Nephron (organoid): ENCODE measurements at regions not wholly inside any gene's neighbourhood (a gene's known extent, or its start where the extent isn't known, plus 50 kb on each side); places are given as distances from the start of the nearest gene placed in this dataset.

Experiments
- H3K27ac Mint-ChIP-seq, 3 experiments: 2 replicates each; pipeline ENCODE4 v1.8.0; 2020; ENCODE audit warnings: mixed read lengths in 3 of 3, mild to moderate bottlenecking in 2 of 3, moderate library complexity in 1 of 3
- H3K27me3 Mint-ChIP-seq: 2 replicates; pipeline ENCODE4 v1.8.0; 2021; ENCODE audit warnings: low read depth, mild to moderate bottlenecking, moderate library complexity, mixed read lengths
- H3K36me3 Mint-ChIP-seq: 2 replicates; pipeline ENCODE4 v1.8.0; 2020; ENCODE audit warnings: low read depth, mixed read lengths
- H3K4me1 Mint-ChIP-seq: 2 replicates; pipeline ENCODE4 v1.8.0; 2020; ENCODE audit warnings: mixed read lengths
- H3K4me3 Mint-ChIP-seq, 3 experiments: 2 replicates each; pipeline ENCODE4 v1.8.0; 2020; ENCODE audit warnings: mild to moderate bottlenecking in 3 of 3, mixed read lengths in 3 of 3, moderate library complexity in 2 of 3
- H3K9me3 Mint-ChIP-seq: 2 replicates; pipeline ENCODE4 v1.8.0; 2020; ENCODE audit warnings: mixed read lengths
- CTCF ChIP-seq, 3 experiments: fragments of 200-600 bp; sonication (generic); IDR thresholded peaks; one replicate each; pipeline ENCODE4 v1.5.0; 2021; ENCODE audit warnings: antibody characterized with exemption in 3 of 3; ENCODE audit not compliant: unreplicated experiment in 3 of 3

- Mint-ChIP-seq H3K27me3 (peaks cover 3% of the 10 kb centered on the region), H3K4me3 (no peak overlapping the region), H3K36me3 (no peaks in the 10 kb centered on the region), H3K4me1 (no peaks in the 10 kb centered on the region), H3K9me3 (peaks cover 31% of the 10 kb centered on the region), H3K27ac (no peak overlapping the region)
- no peak for TF ChIP-seq CTCF (IDR thresholded peaks at IDR 0.05; ENCODE audit: unreplicated experiment in 3 of 3)
Observed at GRCh38 chr6:135647521-135647920, 150.0 kb upstream of the AHI1 start.

- no peaks in the 10 kb centered on the region for H3K36me3 Mint-ChIP-seq
- H3K9me3 Mint-ChIP-seq = peaks cover 38% of the 10 kb centered on the region
- H3K4me1 Mint-ChIP-seq = no peaks in the 10 kb centered on the region
- no peak overlapping the region for H3K27ac Mint-ChIP-seq
- H3K4me3 Mint-ChIP-seq = no peak overlapping the region
- peaks cover 3% of the 10 kb centered on the region for H3K27me3 Mint-ChIP-seq
- TF ChIP-seq CTCF (IDR thresholded peaks at IDR 0.05; ENCODE audit: unreplicated experiment in 3 of 3) = no peak
Observed at GRCh38 chr6:135651964-135652755, 154.6 kb upstream of the AHI1 start.

- H3K36me3 Mint-ChIP-seq = no peaks in the 10 kb centered on the region
- H3K27me3 Mint-ChIP-seq = no peaks in the 10 kb centered on the region
- no peak for TF ChIP-seq CTCF (IDR thresholded peaks at IDR 0.05; ENCODE audit: unreplicated experiment in 3 of 3)
- no peaks in the 10 kb centered on the region for H3K4me1 Mint-ChIP-seq
- H3K9me3 Mint-ChIP-seq = peaks cover 30% of the 10 kb centered on the region
- H3K27ac Mint-ChIP-seq = no peak overlapping the region
- no peak overlapping the region for H3K4me3 Mint-ChIP-seq
Observed at GRCh38 chr6:135655055-135655454, 157.5 kb upstream of the AHI1 start.

- no peaks in the 10 kb centered on the region for H3K27me3 Mint-ChIP-seq
- H3K4me1 Mint-ChIP-seq = no peaks in the 10 kb centered on the region
- no peaks in the 10 kb centered on the region for H3K36me3 Mint-ChIP-seq
- H3K27ac Mint-ChIP-seq = no peak overlapping the region
- H3K9me3 Mint-ChIP-seq = peaks cover 31% of the 10 kb centered on the region
- TF ChIP-seq CTCF (IDR thresholded peaks at IDR 0.05; ENCODE audit: unreplicated experiment in 3 of 3) = no peak
- no peak overlapping the region for H3K4me3 Mint-ChIP-seq
Observed at GRCh38 chr6:135657207-135657606, 159.7 kb upstream of the AHI1 start.

- H3K4me3 Mint-ChIP-seq = no peak overlapping the region
- peaks cover 38% of the 10 kb centered on the region for H3K9me3 Mint-ChIP-seq
- H3K27ac Mint-ChIP-seq = no peak overlapping the region
- no peak for TF ChIP-seq CTCF (IDR thresholded peaks at IDR 0.05; ENCODE audit: unreplicated experiment in 3 of 3)
- no peaks in the 10 kb centered on the region for H3K4me1 Mint-ChIP-seq
- H3K36me3 Mint-ChIP-seq = no peaks in the 10 kb centered on the region
- H3K27me3 Mint-ChIP-seq = no peaks in the 10 kb centered on the region
Observed at GRCh38 chr6:135658481-135658880, 160.9 kb upstream of the AHI1 start.

- Mint-ChIP-seq H3K36me3 (no peaks in the 10 kb centered on the region), H3K4me1 (no peaks in the 10 kb centered on the region), H3K4me3 (no peak overlapping the region), H3K27me3 (no peaks in the 10 kb centered on the region), H3K27ac (no peak overlapping the region), H3K9me3 (peaks cover 41% of the 10 kb centered on the region)
- TF ChIP-seq CTCF (IDR thresholded peaks at IDR 0.05; ENCODE audit: unreplicated experiment in 3 of 3) = no peak
Observed at GRCh38 chr6:135658916-135659315, 161.4 kb upstream of the AHI1 start.
